OCI-LY3 (cell line): ENCODE measurements at regions not wholly inside any gene's neighbourhood (a gene's known extent, or its start where the extent isn't known, plus 50 kb on each side); places are given as distances from the start of the nearest gene placed in this dataset.

ENCODE experiments used
- H2AFZ ChIP-seq: fragments of 200-600, 300-600 bp; shearing (Covaris generic); 2 replicates; pipeline ENCODE4 v1.6.0; 2014; ENCODE audit warnings: antibody characterized with exemption, low read depth, low read length
- H3K27ac ChIP-seq: fragments of 200-600, 300-600 bp; sonication (generic); 2 replicates; pipeline ENCODE4 v1.5.1; 2014; ENCODE audit warnings: mild to moderate bottlenecking, low read length, moderate library complexity, mixed read lengths
- H3K27me3 ChIP-seq: fragments of 200-600, 300-600 bp; sonication (generic); 2 replicates; pipeline ENCODE4 v1.6.1; 2014; ENCODE audit warnings: low read depth, low read length, mixed read lengths
- H3K36me3 ChIP-seq: fragments of 200-600, 300-600 bp; sonication (generic); replicated peaks from 2 replicates; pipeline ENCODE3; 2014; ENCODE audit warnings: low read depth, low read length, mixed read lengths
- H3K4me1 ChIP-seq: fragments of 300-600, 200-600 bp; sonication (generic); 2 replicates; pipeline ENCODE4 v1.6.1; 2014; ENCODE audit warnings: low read length, mixed read lengths
- H3K4me2 ChIP-seq: fragments of 200-600, 300-600 bp; sonication (generic); 2 replicates; pipeline ENCODE4 v1.6.1; 2014; ENCODE audit warnings: low read length, mixed read lengths
- H3K4me3 ChIP-seq: fragments of 300-600, 200-600 bp; sonication (generic); 2 replicates; pipeline ENCODE4 v1.5.1; 2014; ENCODE audit warnings: antibody characterized with exemption, mild to moderate bottlenecking, low read length, moderate library complexity
- H3K79me2 ChIP-seq: fragments of 300-600, 200-600 bp; shearing (Covaris generic); 2 replicates; pipeline ENCODE4 v1.6.1; 2014; ENCODE audit warnings: mild to moderate bottlenecking, low read length, mixed read lengths
- H3K9ac ChIP-seq: fragments of 300-600, 200-600 bp; shearing (Covaris generic); 2 replicates; pipeline ENCODE4 v1.6.0; 2014; ENCODE audit warnings: mild to moderate bottlenecking, low read length, moderate library complexity
- H3K9me3 ChIP-seq: fragments of 200-600, 300-600 bp; shearing (Covaris generic); 2 replicates; pipeline ENCODE4 v1.6.1; 2014; ENCODE audit warnings: low read length, mixed read lengths; ENCODE audit not compliant: insufficient read depth
- H4K20me1 ChIP-seq: fragments of 200-600, 300-600 bp; sonication (generic); 2 replicates; pipeline ENCODE4 v1.6.1; 2016; ENCODE audit warnings: low read length, mixed read lengths; ENCODE audit not compliant: insufficient read depth
- CTCF ChIP-seq: fragments of 200-600, 300-600 bp; sonication (generic); IDR thresholded peaks from 2 replicates; pipeline ENCODE4 v1.5.1; 2014; ENCODE audit warnings: antibody characterized with exemption, low read length, low read depth
- EZH2phosphoT487 ChIP-seq: fragments of 200-600 bp; shearing (Covaris generic); IDR thresholded peaks from 2 replicates; pipeline ENCODE4 v1.6.1; 2018; ENCODE audit warnings: antibody characterized with exemption, mixed run types, low read depth

DNA sequence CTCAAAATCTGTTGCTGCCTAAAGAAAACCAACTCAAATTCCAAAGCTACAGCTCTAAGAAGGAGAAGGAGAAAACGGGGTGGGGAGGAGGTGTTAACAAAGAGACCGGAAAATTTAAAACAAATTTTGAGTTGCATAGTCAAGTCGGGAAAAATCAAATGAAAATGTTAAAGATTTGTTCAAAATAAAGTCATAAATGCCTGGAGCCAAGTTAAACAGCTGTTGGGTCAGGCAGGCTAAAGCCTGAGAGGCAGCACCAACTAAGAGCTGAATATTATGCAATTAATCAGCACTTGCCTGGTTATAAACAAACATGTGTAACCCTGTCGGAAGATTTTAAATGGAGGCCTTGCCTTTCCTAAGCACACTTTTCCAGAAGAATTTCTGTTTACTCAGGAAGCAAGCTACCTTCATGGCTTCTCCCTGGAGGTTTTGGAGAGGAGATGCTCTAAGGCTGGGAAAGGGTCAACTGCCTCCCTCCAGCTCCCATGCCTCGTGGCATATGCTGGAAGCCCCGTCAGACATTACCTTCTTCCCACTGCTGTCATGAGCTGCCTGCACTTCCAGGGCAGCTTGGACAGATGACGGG is 270.5 kb downstream of the DMRT2 start:
- H3K4me2 ChIP-seq: no peak overlapping the region
- no peak overlapping the region for H3K4me3 ChIP-seq
- H3K9me3 ChIP-seq: peaks cover 8% of the 10 kb centered on the region; the same call in 1 of the 2 replicates
- no peaks in the 10 kb centered on the region for H3K79me2 ChIP-seq
- H3K27ac ChIP-seq: no peak overlapping the region
- H3K9ac ChIP-seq: no peak overlapping the region
- H2AFZ ChIP-seq: no peak overlapping the region
- no peaks in the 10 kb centered on the region for H3K36me3 ChIP-seq
- H4K20me1 ChIP-seq: no peaks in the 10 kb centered on the region
- no peaks in the 10 kb centered on the region for H3K27me3 ChIP-seq
- TF ChIP-seq EZH2phosphoT487: no peak
- TF ChIP-seq CTCF: no peak
- H3K4me1 ChIP-seq: no peaks in the 10 kb centered on the region

DNA sequence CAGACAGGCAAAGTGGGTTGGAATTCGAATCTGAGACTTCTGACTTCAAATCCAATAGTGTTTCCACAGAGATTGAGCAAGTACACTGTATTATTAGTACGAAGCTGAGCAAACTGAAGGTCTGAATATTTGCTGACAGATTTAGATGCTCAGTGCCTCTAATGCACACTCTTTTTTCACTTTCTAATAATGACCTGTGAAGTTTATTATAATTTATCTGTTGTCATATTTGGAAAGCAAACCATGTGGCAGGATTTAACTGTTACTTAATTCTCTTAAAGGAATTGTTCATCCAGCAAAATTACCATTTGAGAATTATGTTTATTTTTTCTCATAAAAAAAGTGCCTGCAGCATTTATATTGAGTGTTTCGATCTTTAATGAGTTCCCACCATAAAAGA is 277.3 kb downstream of the DMRT2 start:
- H3K27me3 ChIP-seq: no peaks in the 10 kb centered on the region
- TF ChIP-seq CTCF (no peak), EZH2phosphoT487 (no peak)
- H3K27ac ChIP-seq: no peak overlapping the region
- H3K36me3 ChIP-seq: no peaks in the 10 kb centered on the region
- no peaks in the 10 kb centered on the region for H3K4me1 ChIP-seq
- no peaks in the 10 kb centered on the region for H4K20me1 ChIP-seq
- H2AFZ ChIP-seq: no peak overlapping the region
- no peaks in the 10 kb centered on the region for H3K79me2 ChIP-seq
- no peak overlapping the region for H3K4me2 ChIP-seq
- H3K9me3 ChIP-seq: no peaks in the 10 kb centered on the region
- no peak overlapping the region for H3K9ac ChIP-seq
- no peak overlapping the region for H3K4me3 ChIP-seq

- H3K4me2 ChIP-seq: no peak overlapping the region
- no peak overlapping the region for H3K4me3 ChIP-seq
- H3K9me3 ChIP-seq: no peaks in the 10 kb centered on the region
- no peaks in the 10 kb centered on the region for H3K27me3 ChIP-seq
- H2AFZ ChIP-seq: 0 out of 2 replicates have a peak overlapping the region, but pooled peaks have one; percentile 32
- H3K79me2 ChIP-seq: no peaks in the 10 kb centered on the region
- no peak overlapping the region for H3K9ac ChIP-seq
- no peak for TF ChIP-seq EZH2phosphoT487
- no peak for TF ChIP-seq CTCF
- no peaks in the 10 kb centered on the region for H3K36me3 ChIP-seq
- H3K27ac ChIP-seq: no peak overlapping the region
- no peaks in the 10 kb centered on the region for H3K4me1 ChIP-seq
- H4K20me1 ChIP-seq: no peaks in the 10 kb centered on the region
These were observed 278.2 kb downstream of the DMRT2 start for GRCh38 chr9:1328341-1328740.

DNA sequence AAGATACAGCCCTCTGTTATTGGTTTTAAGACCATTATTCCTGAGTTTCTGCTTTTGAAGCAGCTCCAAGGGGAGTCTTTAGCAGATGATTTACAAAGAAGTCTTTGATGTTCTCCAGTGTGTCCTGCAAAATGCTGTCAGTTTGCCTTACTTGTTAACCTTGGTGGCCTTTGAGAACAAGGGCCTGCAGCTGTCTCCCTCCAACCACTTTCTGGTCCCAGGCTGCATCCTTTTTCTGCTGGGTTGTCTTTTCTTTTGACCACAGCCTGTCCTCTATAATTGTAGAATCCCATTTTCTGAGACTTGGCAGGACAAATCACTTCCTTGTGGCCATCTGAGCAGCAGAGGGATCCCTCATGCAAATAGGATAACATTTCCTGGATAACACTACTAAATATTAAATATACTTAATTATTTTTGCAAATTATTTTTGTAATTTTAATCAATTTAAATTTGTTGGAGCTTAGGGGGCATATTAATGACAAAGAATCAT is 281.4 kb downstream of the DMRT2 start:
- TF ChIP-seq CTCF (no peak), EZH2phosphoT487 (no peak)
- Histone ChIP-seq H3K36me3 (no peaks in the 10 kb centered on the region), H3K9ac (no peak overlapping the region), H3K4me1 (no peaks in the 10 kb centered on the region), H3K27ac (no peak overlapping the region), H3K4me3 (no peak overlapping the region), H3K4me2 (no peak overlapping the region), H2AFZ (no peak overlapping the region), H3K9me3 (no peaks in the 10 kb centered on the region), H3K27me3 (no peaks in the 10 kb centered on the region), H4K20me1 (no peaks in the 10 kb centered on the region), H3K79me2 (no peaks in the 10 kb centered on the region)
